H9 (cell line): ENCODE measurements at regions not wholly inside any gene's neighbourhood (a gene's known extent, or its start where the extent isn't known, plus 50 kb on each side); places are given as distances from the start of the nearest gene placed in this dataset.

Source experiments
- DNase-seq: peaks from one replicate; pipeline ENCODE4 v3.0.0-alpha.2; 2017
- H2AFZ ChIP-seq: one replicate; pipeline ENCODE4 v1.6.1; 2013; ENCODE audit warnings: mild to moderate bottlenecking, low read length, control low read depth, moderate library complexity
- H2AK5ac ChIP-seq: 2 replicates; pipeline ENCODE4 v1.6.1; 2013; ENCODE audit warnings: low read length, control low read depth, mixed read lengths; ENCODE audit not compliant: insufficient read length
- H2BK120ac ChIP-seq: one replicate; pipeline ENCODE4 v1.6.1; 2013; ENCODE audit warnings: low read depth, mild to moderate bottlenecking, low read length, control low read depth, inconsistent platforms; ENCODE audit not compliant: poor library complexity, severe bottlenecking
- H2BK12ac ChIP-seq: 2 replicates; pipeline ENCODE4 v1.6.1; 2013; ENCODE audit warnings: low read length, control low read depth, mixed read lengths, low read depth; ENCODE audit not compliant: insufficient read length
- H2BK15ac ChIP-seq: 2 replicates; pipeline ENCODE4 v1.6.1; 2013; ENCODE audit warnings: low read depth, low read length, control low read depth
- H2BK20ac ChIP-seq: one replicate; pipeline ENCODE4 v1.6.1; 2013; ENCODE audit warnings: low read depth, mild to moderate bottlenecking, low read length, control low read depth, inconsistent platforms; ENCODE audit not compliant: poor library complexity, severe bottlenecking
- H2BK5ac ChIP-seq: 2 replicates; pipeline ENCODE4 v1.6.1; 2013; ENCODE audit warnings: low read length, control low read depth, mixed read lengths; ENCODE audit not compliant: insufficient read length
- H3K14ac ChIP-seq: 2 replicates; pipeline ENCODE4 v1.6.1; 2013; ENCODE audit warnings: low read length, control low read depth; ENCODE audit not compliant: insufficient read depth
- H3K18ac ChIP-seq: 2 replicates; pipeline ENCODE4 v1.6.1; 2013; ENCODE audit warnings: low read depth, mild to moderate bottlenecking, mixed read lengths, low read length, control low read depth; ENCODE audit not compliant: insufficient read length
- H3K23ac ChIP-seq: 2 replicates; pipeline ENCODE4 v1.6.1; 2013; ENCODE audit warnings: low read length, control low read depth, mixed read lengths, low read depth; ENCODE audit not compliant: insufficient read length
- H3K23me2 ChIP-seq: 2 replicates; pipeline ENCODE4 v1.6.1; 2013; ENCODE audit warnings: low read depth, mild to moderate bottlenecking, mixed read lengths, low read length, control low read depth; ENCODE audit not compliant: insufficient read length, poor library complexity, severe bottlenecking
- H3K27ac ChIP-seq: 2 replicates; pipeline ENCODE4 v1.5.1; 2013; ENCODE audit warnings: low read length, control low read depth, mixed read lengths, low read depth; ENCODE audit not compliant: insufficient read length
- H3K27me3 ChIP-seq: 2 replicates; pipeline ENCODE4 v1.6.1; 2013; ENCODE audit warnings: low read length, control low read depth, inconsistent platforms; ENCODE audit not compliant: insufficient read depth
- H3K4ac ChIP-seq: 2 replicates; pipeline ENCODE4 v1.6.1; 2013; ENCODE audit warnings: low read depth, mild to moderate bottlenecking, control low read depth, inconsistent platforms, low read length, moderate library complexity
- H3K4me1 ChIP-seq: 2 replicates; pipeline ENCODE4 v1.6.1; 2013; ENCODE audit warnings: low read length, control low read depth, inconsistent platforms; ENCODE audit not compliant: insufficient read depth
- H3K4me2 ChIP-seq: 2 replicates; pipeline ENCODE4 v1.6.1; 2013; ENCODE audit warnings: low read length, control low read depth, mixed read lengths; ENCODE audit not compliant: insufficient read length, insufficient read depth
- H3K56ac ChIP-seq: 2 replicates; pipeline ENCODE4 v1.6.1; 2013; ENCODE audit warnings: low read depth, mild to moderate bottlenecking, mixed read lengths, low read length, control low read depth; ENCODE audit not compliant: insufficient read length
- H3K79me1 ChIP-seq: 2 replicates; pipeline ENCODE4 v1.6.1; 2013; ENCODE audit warnings: low read depth, mild to moderate bottlenecking, moderate library complexity, low read length, control low read depth, inconsistent platforms; ENCODE audit not compliant: insufficient read depth, poor library complexity, severe bottlenecking
- H3K79me2 ChIP-seq: 2 replicates; pipeline ENCODE4 v1.6.1; 2013; ENCODE audit warnings: low read length, control low read depth, inconsistent platforms; ENCODE audit not compliant: insufficient read depth
- H3K9ac ChIP-seq: 2 replicates; pipeline ENCODE4 v1.6.1; 2013; ENCODE audit warnings: low read length, control low read depth, mixed read lengths; ENCODE audit not compliant: insufficient read length; ENCODE audit errors: extremely low read depth
- H3K9me3 ChIP-seq: one replicate; pipeline ENCODE4 v1.6.1; 2013; ENCODE audit warnings: low read depth, low read length, inconsistent platforms; ENCODE audit not compliant: control insufficient read depth
- H3T11ph ChIP-seq: one replicate; pipeline ENCODE4 v1.6.1; 2013; ENCODE audit warnings: mild to moderate bottlenecking, low read length, control low read depth, inconsistent platforms
- H4K20me1 ChIP-seq: one replicate; pipeline ENCODE4 v1.6.1; 2013; ENCODE audit not compliant: control insufficient read depth, insufficient read length, insufficient read depth
- H4K5ac ChIP-seq: 2 replicates; pipeline ENCODE4 v1.6.1; 2013; ENCODE audit warnings: low read depth, mild to moderate bottlenecking, mixed read lengths, low read length, control low read depth; ENCODE audit not compliant: insufficient read length
- H4K8ac ChIP-seq: replicated peaks from 2 replicates; pipeline ENCODE4 v1.6.1; 2013; ENCODE audit warnings: low read length, control low read depth, mixed read lengths, low read depth; ENCODE audit not compliant: insufficient read length
- H4K91ac ChIP-seq: 2 replicates; pipeline ENCODE4 v1.6.1; 2013; ENCODE audit warnings: low read depth, mild to moderate bottlenecking, moderate library complexity, mixed read lengths, low read length, control low read depth; ENCODE audit not compliant: insufficient read length
- H3K27ac Mint-ChIP-seq, 3 experiments: 2 replicates in 2 of 3; 3 replicates in 1 of 3; pipeline ENCODE4 v1.8.0; 2020 to 2021; ENCODE audit warnings: mixed read lengths in 3 of 3, mild to moderate bottlenecking in 1 of 3, moderate library complexity in 1 of 3
- H3K27me3 Mint-ChIP-seq: 2 replicates; pipeline ENCODE4 v1.8.0; 2021; ENCODE audit warnings: low read depth, mild to moderate bottlenecking, moderate library complexity, mixed read lengths
- H3K36me3 Mint-ChIP-seq, 3 experiments: 2 replicates in 2 of 3; 3 replicates in 1 of 3; pipeline ENCODE4 v1.8.0; 2020 to 2021; ENCODE audit warnings: low read depth in 3 of 3, mixed read lengths in 3 of 3; ENCODE audit not compliant: insufficient read depth in 1 of 3
- H3K4me1 Mint-ChIP-seq, 2 experiments: 2 replicates each; pipeline ENCODE4 v1.8.0; 2020; ENCODE audit warnings: mixed read lengths in 2 of 2
- H3K4me3 Mint-ChIP-seq, 2 experiments: 2 replicates in 1 of 2; 3 replicates in 1 of 2; pipeline ENCODE4 v1.8.0; 2020 to 2021; ENCODE audit warnings: mild to moderate bottlenecking in 2 of 2, mixed read lengths in 2 of 2, moderate library complexity in 1 of 2
- H3K9me3 Mint-ChIP-seq, 2 experiments: 2 replicates in 1 of 2; 3 replicates in 1 of 2; pipeline ENCODE4 v1.8.0; 2020; ENCODE audit warnings: mild to moderate bottlenecking in 2 of 2, mixed read lengths in 2 of 2, moderate library complexity in 1 of 2
- WGBS: extraction: QIAGEN DNeasy Blood & Tissue Kit; methylation state at CpG from one replicate; pipeline ENCODE4 v1.1.7; 2013; ENCODE audit warnings: missing lambda C conversion rate, low lambda C conversion rate, mixed read lengths; ENCODE audit not compliant: insufficient read length; ENCODE audit errors: extremely low coverage; 5-methylcytosine and 5-hydroxymethylcytosine counted together
- TF ChIP-seq, protein P1 (sequence below): fragments of 200-600 bp; sonication (generic); conservative IDR thresholded peaks from 3 replicates; pipeline ENCODE4 v1.8.0; 2021; ENCODE audit warnings: antibody characterized with exemption, mild to moderate bottlenecking

DNA sequence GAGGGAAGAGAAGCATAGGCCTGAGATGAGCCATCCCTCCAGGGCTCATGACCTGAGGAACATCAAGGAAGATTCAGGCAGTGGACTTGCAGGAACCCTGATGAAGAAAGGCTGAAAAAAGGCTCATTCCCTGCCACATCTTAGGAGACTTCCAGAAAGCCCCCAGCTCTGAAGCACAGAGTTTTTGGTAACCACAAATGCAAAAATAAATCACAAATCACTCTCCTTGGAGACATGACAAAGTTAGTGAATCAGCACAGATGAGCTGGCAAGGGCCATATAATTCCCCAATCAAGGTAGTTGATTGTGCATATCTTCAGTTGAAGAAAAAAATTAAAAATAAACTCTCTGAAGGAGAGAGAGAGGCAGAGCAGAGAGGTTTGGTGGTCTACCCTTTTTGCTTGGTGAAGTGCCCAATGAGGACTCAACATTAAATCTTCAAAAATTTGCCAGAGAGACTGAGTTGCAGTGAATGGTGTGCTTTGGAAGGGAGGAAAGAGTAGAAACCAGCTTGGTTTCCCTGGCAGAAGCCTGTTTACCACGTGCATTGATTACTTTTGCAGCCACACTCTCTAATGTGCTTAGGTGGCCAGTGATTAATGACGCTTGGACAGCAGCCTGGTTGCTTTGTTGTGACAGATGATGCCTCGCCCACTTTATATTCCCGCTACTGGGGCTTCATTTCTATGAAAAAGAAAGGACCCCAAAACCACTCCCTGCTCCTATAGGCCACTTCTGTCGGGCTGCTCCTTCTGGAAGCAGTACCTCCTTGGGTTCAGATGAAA, 257.4 kb upstream of the SLC14A2 start:
- Mint-ChIP-seq H3K36me3 (no peaks in the 10 kb centered on the region), H3K27me3 (no peaks in the 10 kb centered on the region; the same call in 1 of the 2 replicates), H3K4me3 (no peak overlapping the region), H3K9me3 (no peaks in the 10 kb centered on the region), H3K4me1 (peaks cover 1 to 2% of the 10 kb centered on the region in 2 experiments), H3K27ac (no peak overlapping the region; a peak in 1 of 7 replicates)
- Histone ChIP-seq H2BK12ac (no peak overlapping the region), H2BK20ac (no peak overlapping the region), H3K79me1 (no peaks in the 10 kb centered on the region), H3K18ac (no peak overlapping the region), H4K5ac (no peak overlapping the region), H3K9me3 (no peaks in the 10 kb centered on the region), H3K9ac (no peak overlapping the region), H4K8ac (no peak overlapping the region), H3K14ac (no peak overlapping the region), H4K91ac (no peak overlapping the region), H3K4ac (no peak overlapping the region), H2BK15ac (no peak overlapping the region), H2BK5ac (no peak overlapping the region), H3K27me3 (no peaks in the 10 kb centered on the region), H3K4me1 (no peaks in the 10 kb centered on the region), H3K27ac (no peak overlapping the region), H3K23me2 (no peaks in the 10 kb centered on the region), H3K56ac (no peak overlapping the region), H2BK120ac (no peak overlapping the region), H3K4me2 (no peak overlapping the region), H2AK5ac (no peak overlapping the region), H2AFZ (no peak overlapping the region), H3K79me2 (no peaks in the 10 kb centered on the region), H3K23ac (no peak overlapping the region), H3T11ph (no peak overlapping the region), H4K20me1 (no peaks in the 10 kb centered on the region)
- DNase-seq: no peak
- TF ChIP-seq, protein P1, sequence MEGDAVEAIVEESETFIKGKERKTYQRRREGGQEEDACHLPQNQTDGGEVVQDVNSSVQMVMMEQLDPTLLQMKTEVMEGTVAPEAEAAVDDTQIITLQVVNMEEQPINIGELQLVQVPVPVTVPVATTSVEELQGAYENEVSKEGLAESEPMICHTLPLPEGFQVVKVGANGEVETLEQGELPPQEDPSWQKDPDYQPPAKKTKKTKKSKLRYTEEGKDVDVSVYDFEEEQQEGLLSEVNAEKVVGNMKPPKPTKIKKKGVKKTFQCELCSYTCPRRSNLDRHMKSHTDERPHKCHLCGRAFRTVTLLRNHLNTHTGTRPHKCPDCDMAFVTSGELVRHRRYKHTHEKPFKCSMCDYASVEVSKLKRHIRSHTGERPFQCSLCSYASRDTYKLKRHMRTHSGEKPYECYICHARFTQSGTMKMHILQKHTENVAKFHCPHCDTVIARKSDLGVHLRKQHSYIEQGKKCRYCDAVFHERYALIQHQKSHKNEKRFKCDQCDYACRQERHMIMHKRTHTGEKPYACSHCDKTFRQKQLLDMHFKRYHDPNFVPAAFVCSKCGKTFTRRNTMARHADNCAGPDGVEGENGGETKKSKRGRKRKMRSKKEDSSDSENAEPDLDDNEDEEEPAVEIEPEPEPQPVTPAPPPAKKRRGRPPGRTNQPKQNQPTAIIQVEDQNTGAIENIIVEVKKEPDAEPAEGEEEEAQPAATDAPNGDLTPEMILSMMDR: no peak
- no CpG with 5 or more reads among the region's 5 CpGs for WGBS
